Fibroblast of villous mesenchyme (primary cell): ENCODE measurements at regions not wholly inside any gene's neighbourhood (a gene's known extent, or its start where the extent isn't known, plus 50 kb on each side); places are given as distances from the start of the nearest gene placed in this dataset.

Experiments
- DNase-seq: peaks from one replicate; pipeline ENCODE4 v3.0.0-alpha.2; 2010; ENCODE audit warnings: low read depth
- H3K4me3 ChIP-seq: 2 replicates; pipeline ENCODE4 v1.5.1; 2011; ENCODE audit warnings: low read depth, mild to moderate bottlenecking, low read length
- TF ChIP-seq, protein P1 (sequence below): IDR thresholded peaks from 2 replicates; pipeline ENCODE4 v1.5.1; 2012; ENCODE audit warnings: low read depth, mild to moderate bottlenecking, low read length; ENCODE audit not compliant: insufficient read depth

GRCh38 chr7:130922206-130923112 is 188.5 kb upstream of the KLF14 start:
- TF ChIP-seq, protein P1, sequence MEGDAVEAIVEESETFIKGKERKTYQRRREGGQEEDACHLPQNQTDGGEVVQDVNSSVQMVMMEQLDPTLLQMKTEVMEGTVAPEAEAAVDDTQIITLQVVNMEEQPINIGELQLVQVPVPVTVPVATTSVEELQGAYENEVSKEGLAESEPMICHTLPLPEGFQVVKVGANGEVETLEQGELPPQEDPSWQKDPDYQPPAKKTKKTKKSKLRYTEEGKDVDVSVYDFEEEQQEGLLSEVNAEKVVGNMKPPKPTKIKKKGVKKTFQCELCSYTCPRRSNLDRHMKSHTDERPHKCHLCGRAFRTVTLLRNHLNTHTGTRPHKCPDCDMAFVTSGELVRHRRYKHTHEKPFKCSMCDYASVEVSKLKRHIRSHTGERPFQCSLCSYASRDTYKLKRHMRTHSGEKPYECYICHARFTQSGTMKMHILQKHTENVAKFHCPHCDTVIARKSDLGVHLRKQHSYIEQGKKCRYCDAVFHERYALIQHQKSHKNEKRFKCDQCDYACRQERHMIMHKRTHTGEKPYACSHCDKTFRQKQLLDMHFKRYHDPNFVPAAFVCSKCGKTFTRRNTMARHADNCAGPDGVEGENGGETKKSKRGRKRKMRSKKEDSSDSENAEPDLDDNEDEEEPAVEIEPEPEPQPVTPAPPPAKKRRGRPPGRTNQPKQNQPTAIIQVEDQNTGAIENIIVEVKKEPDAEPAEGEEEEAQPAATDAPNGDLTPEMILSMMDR: no peak
- no peak overlapping the region for H3K4me3 ChIP-seq
- DNase-seq: no peak

DNA sequence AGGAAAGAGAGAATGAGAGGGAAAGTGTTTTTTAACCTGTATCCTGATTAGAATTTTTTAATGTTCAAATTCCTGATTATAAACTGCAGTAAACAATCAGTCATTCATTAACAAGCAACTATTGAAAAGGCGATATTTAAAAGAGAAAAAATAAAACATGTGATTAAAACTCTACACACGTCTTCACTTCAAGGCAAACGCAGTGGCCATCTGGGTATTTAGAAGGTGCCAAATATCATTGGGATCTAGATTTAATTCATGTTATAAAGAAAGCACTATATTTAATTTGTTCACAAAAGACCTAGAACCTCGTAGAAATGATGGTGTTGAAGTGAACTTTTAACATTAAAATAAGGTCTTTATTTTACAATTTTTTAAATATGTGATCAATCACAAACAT is 189.4 kb upstream of the KLF14 start:
- TF ChIP-seq, protein P1: no peak
- DNase-seq: no peak
- H3K4me3 ChIP-seq: no peak overlapping the region

- DNase-seq: no peak
- TF ChIP-seq, protein P1: no peak
- no peak overlapping the region for H3K4me3 ChIP-seq
These were observed 189.9 kb upstream of the KLF14 start for GRCh38 chr7:130923930-130924329.

- DNase-seq: no peak
- TF ChIP-seq, protein P1: no peak
- H3K4me3 ChIP-seq: no peak overlapping the region
These were observed 191.3 kb upstream of the KLF14 start for GRCh38 chr7:130925136-130925794.

GRCh38 chr7:130926001-130926691 is 192.1 kb upstream of the KLF14 start:
- no peak for DNase-seq
- no peak overlapping the region for H3K4me3 ChIP-seq
- TF ChIP-seq, protein P1: no peak

GRCh38 chr7:130927062-130927461 is 193.1 kb upstream of the KLF14 start:
- no peak overlapping the region for H3K4me3 ChIP-seq
- DNase-seq: no peak
- TF ChIP-seq, protein P1: no peak
